ENCODE measurements at regions not wholly inside any gene's neighbourhood (a gene's known extent, or its start where the extent isn't known, plus 50 kb on each side); places are given as distances from the start of the nearest gene placed in this dataset.
"Not testable (repeated sequence)": the region's sequence is repeated elsewhere in the genome, so short reads cannot be mapped to it uniquely, and the experiment has no call there.

DNA sequence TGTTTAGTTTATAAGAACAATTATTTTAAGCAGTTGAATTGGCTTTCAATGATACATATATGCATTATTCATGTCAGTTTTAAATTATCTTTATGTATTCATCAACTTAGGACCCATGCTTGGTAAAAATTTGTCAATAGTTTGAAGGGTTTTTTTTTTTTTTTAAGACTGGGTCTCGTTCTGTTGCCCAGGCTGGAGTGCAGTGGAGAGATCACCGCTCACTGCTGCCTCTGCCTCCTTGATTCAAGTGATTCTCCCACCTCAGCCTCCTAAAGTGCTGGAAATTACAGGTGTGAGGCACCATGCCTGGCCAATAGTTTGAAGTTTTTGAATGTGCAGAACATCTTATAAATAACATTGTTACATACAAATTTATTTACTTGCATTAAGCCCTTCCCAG is 1671.0 kb upstream of the B3GALT2 start:
- Mint-ChIP-seq H3K4me1 (ENCODE audit: low read depth) (no peaks in the 10 kb centered on the region), H3K4me3 (no peak overlapping the region), H3K36me3 (ENCODE audit: low read depth) (peaks cover 4% of the 10 kb centered on the region; the same call in 1 of the 2 replicates), H3K27ac (no peak overlapping the region), H3K27me3 (ENCODE audit: insufficient read depth) (peaks cover 2% of the 10 kb centered on the region; the same call in 1 of the 2 replicates), H3K9me3 (peaks cover 11% of the 10 kb centered on the region)
- TF ChIP-seq CTCF (IDR thresholded peaks at IDR 0.05) = no peak
- no peak for DNase-seq

DNA sequence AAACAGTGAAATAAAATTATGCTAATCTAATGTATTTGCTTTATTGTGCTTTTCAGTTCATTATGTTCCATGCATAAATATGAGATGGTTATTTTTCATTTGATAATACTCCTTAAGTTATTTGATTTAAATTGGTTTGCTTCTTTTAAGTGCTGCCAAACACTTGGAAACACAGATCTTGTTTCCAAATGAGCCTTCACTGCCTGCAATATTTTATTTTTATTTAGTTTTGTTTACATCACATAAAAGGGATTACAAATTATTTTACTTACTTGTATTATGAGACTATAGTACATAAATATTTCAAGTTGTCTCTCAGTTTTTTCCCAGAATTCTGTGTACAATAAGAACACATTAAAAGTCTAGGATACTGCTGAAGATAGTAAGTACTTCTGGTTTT is 1662.4 kb upstream of the B3GALT2 start:
- Mint-ChIP-seq H3K4me3 (no peak overlapping the region), H3K36me3 (ENCODE audit: low read depth) (no peaks in the 10 kb centered on the region), H3K27ac (no peak overlapping the region), H3K9me3 (no peaks in the 10 kb centered on the region; the same call in 1 of the 2 replicates), H3K4me1 (ENCODE audit: low read depth) (no peaks in the 10 kb centered on the region), H3K27me3 (ENCODE audit: insufficient read depth) (no peaks in the 10 kb centered on the region)
- no peak for TF ChIP-seq CTCF (IDR thresholded peaks at IDR 0.05)
- no peak for DNase-seq

GRCh38 chr1:194846488-194846887 is 1660.1 kb upstream of the B3GALT2 start:
- no peak for TF ChIP-seq CTCF (IDR thresholded peaks at IDR 0.05)
- H3K4me3 Mint-ChIP-seq = no peak overlapping the region
- no peaks in the 10 kb centered on the region for H3K27me3 Mint-ChIP-seq (ENCODE audit: insufficient read depth)
- H3K9me3 Mint-ChIP-seq = no peaks in the 10 kb centered on the region; the same call in 1 of the 2 replicates
- no peak overlapping the region for H3K27ac Mint-ChIP-seq
- DNase-seq = no peak
- H3K36me3 Mint-ChIP-seq (ENCODE audit: low read depth) = no peaks in the 10 kb centered on the region
- no peaks in the 10 kb centered on the region for H3K4me1 Mint-ChIP-seq (ENCODE audit: low read depth)

DNA sequence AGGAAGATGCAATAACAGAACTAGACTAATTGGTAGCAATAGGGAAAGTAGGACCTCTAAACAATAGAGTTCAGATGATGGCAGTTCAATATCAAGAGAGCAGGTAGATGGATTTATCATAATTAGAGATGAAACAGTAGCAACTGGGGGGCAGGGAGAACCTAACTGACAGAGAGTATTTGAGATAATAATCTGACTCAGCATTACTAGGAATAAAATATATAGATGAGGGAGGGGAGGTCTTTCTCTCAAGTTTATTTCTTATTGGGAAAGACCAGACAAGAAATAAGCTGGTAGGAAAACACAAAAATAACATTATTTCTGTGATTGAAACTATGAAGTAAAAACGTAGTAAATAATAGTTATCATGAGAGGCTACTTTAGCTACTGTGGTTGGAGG is 1656.7 kb upstream of the B3GALT2 start:
- TF ChIP-seq CTCF (IDR thresholded peaks at IDR 0.05) = no peak
- H3K27me3 Mint-ChIP-seq (ENCODE audit: insufficient read depth) = no peaks in the 10 kb centered on the region

DNA sequence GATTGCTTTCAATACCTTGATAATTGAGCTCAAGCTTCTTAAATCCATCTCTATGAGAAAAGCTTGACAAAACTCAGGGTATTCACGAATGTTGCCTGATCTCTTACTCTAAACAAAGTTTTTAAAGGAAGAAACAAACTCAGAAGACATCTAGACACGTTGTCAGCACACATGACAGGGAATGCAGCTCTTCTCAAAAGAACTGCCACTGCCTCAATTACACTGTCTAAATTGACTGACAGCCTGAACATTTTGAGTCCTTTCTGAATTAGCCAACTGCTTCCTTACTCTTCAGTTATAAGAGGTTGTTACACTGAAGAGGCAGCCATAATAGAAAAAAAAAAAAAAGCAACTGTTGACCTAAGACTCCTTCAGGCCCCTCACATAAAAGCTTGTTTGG is 1646.7 kb upstream of the B3GALT2 start:
- Mint-ChIP-seq H3K4me1 (ENCODE audit: low read depth) (peaks cover 7% of the 10 kb centered on the region; the same call in 1 of the 2 replicates), H3K36me3 (ENCODE audit: low read depth) (no peaks in the 10 kb centered on the region), H3K4me3 (no peak overlapping the region), H3K9me3 (no peaks in the 10 kb centered on the region; the same call in 1 of the 2 replicates), H3K27ac (no peak overlapping the region), H3K27me3 (ENCODE audit: insufficient read depth) (no peaks in the 10 kb centered on the region)
- TF ChIP-seq CTCF (IDR thresholded peaks at IDR 0.05) = no peak
- no peak for DNase-seq

More for the DNA sequence above, 1656.7 kb upstream of the B3GALT2 start:
- H3K9me3 Mint-ChIP-seq = no peaks in the 10 kb centered on the region; the same call in 1 of the 2 replicates
- H3K4me1 Mint-ChIP-seq (ENCODE audit: low read depth) = no peaks in the 10 kb centered on the region
- no peak overlapping the region for H3K4me3 Mint-ChIP-seq
- no peak overlapping the region for H3K27ac Mint-ChIP-seq
- H3K36me3 Mint-ChIP-seq (ENCODE audit: low read depth) = no peaks in the 10 kb centered on the region
- DNase-seq = no peak

DNA sequence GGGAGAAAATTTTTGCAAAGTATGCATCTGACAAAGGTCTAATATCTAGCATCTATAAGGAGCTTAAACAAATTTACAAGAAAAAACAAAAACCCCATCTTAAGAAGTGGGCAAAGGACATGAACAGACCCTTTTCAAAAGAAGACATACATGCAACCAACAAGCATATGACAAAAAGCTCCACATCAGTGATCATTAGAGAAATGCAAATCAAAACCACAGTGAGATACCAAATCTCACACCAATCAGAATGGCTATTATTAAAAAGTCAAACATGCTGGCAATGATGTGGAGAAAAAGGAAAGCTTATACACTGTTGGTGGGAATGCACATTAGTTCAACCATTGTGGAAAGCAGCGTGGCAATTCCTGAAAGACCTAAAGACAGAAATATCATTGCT is 1645.2 kb upstream of the B3GALT2 start:
- not testable (repeated sequence) for H3K4me3 Mint-ChIP-seq; H3K36me3 Mint-ChIP-seq (ENCODE audit: low read depth); H3K27me3 Mint-ChIP-seq (ENCODE audit: insufficient read depth); H3K4me1 Mint-ChIP-seq (ENCODE audit: low read depth); H3K27ac Mint-ChIP-seq; H3K9me3 Mint-ChIP-seq; DNase-seq
